A673 (cell line): ENCODE measurements at regions not wholly inside any gene's neighbourhood (a gene's known extent, or its start where the extent isn't known, plus 50 kb on each side); places are given as distances from the start of the nearest gene placed in this dataset.

Experiments used
- CTCF ChIP-seq: fragments of 300-800, 200-600 bp; sonication (generic); conservative IDR thresholded peaks from 2 replicates; pipeline ENCODE4 v1.5.1; 2017; ENCODE audit warnings: low read depth, mild to moderate bottlenecking, antibody characterized with exemption, low read length, moderate library complexity, mixed read lengths
- EZH2 ChIP-seq: fragments of 200-600 bp; sonication (generic); IDR thresholded peaks from 2 replicates; pipeline ENCODE4 v1.6.1; 2017; ENCODE audit warnings: borderline replicate concordance, low read depth, mild to moderate bottlenecking, mixed read lengths, antibody characterized with exemption, low read length; ENCODE audit not compliant: poor library complexity, severe bottlenecking

- no peak for TF ChIP-seq CTCF
- TF ChIP-seq EZH2, result no peak
Observed at GRCh38 chr9:87276851-87277261, 220.8 kb upstream of the DAPK1 start.
